HG03196 (cell line): ENCODE measurements at regions not wholly inside any gene's neighbourhood (a gene's known extent, or its start where the extent isn't known, plus 50 kb on each side); places are given as distances from the start of the nearest gene placed in this dataset.
"Not testable (repeated sequence)": the region's sequence is repeated elsewhere in the genome, so short reads cannot be mapped to it uniquely, and the experiment has no call there.

Experiments used
- ATAC-seq: cut with Tn5 transposase; IDR thresholded peaks from one replicate; pipeline ENCODE4 v1.9.1; 2021; ENCODE audit not compliant: unreplicated experiment

- ATAC-seq, result not testable (repeated sequence)
Observed at GRCh38 chr13:82459575-82459974, 1422.7 kb downstream of the SLITRK1 start.

GRCh38 chr13:82458169-82458568 is 1424.1 kb downstream of the SLITRK1 start:
- no peak for ATAC-seq

GRCh38 chr13:82457548-82457947 is 1424.7 kb downstream of the SLITRK1 start:
- ATAC-seq, result not testable (repeated sequence)

- no peak for ATAC-seq
Observed at GRCh38 chr13:82447416-82448077, 1434.7 kb downstream of the SLITRK1 start.

GRCh38 chr13:82439159-82439904 is 1442.9 kb downstream of the SLITRK1 start:
- ATAC-seq, result no peak

GRCh38 chr13:82438320-82438719 is 1444.0 kb downstream of the SLITRK1 start:
- ATAC-seq, result no peak

GRCh38 chr13:82436099-82436585 is 1446.1 kb downstream of the SLITRK1 start:
- ATAC-seq, result no peak

GRCh38 chr13:82432949-82433348 is 1449.3 kb downstream of the SLITRK1 start:
- ATAC-seq, result no peak

- ATAC-seq, result no peak
Observed at GRCh38 chr13:82412749-82413148, 1469.5 kb downstream of the SLITRK1 start.

GRCh38 chr13:82407321-82407720 is 1475.0 kb downstream of the SLITRK1 start:
- no peak for ATAC-seq

GRCh38 chr13:82374719-82375118 is 1507.6 kb downstream of the SLITRK1 start:
- ATAC-seq, result no peak

- ATAC-seq, result no peak
Observed at GRCh38 chr13:82370316-82370715, 1512.0 kb downstream of the SLITRK1 start.

- ATAC-seq, result no peak
Observed at GRCh38 chr13:82364525-82364924, 1517.7 kb downstream of the SLITRK1 start.

- ATAC-seq, result no peak
Observed at GRCh38 chr13:82358284-82358683, 1524.0 kb downstream of the SLITRK1 start.

- ATAC-seq, result no peak
Observed at GRCh38 chr13:82356667-82357410, 1525.4 kb downstream of the SLITRK1 start.

- ATAC-seq, result no peak
Observed at GRCh38 chr13:82344867-82345266, 1537.4 kb downstream of the SLITRK1 start.

- no peak for ATAC-seq
Observed at GRCh38 chr13:82341116-82341515, 1541.2 kb downstream of the SLITRK1 start.

GRCh38 chr13:82330499-82330898 is 1551.8 kb downstream of the SLITRK1 start:
- ATAC-seq, result no peak

- no peak for ATAC-seq
Observed at GRCh38 chr13:82323101-82323500, 1559.2 kb downstream of the SLITRK1 start.

GRCh38 chr13:82305588-82305987 is 1576.7 kb downstream of the SLITRK1 start:
- no peak for ATAC-seq

- ATAC-seq, result no peak
Observed at GRCh38 chr13:82298106-82298505, 1584.2 kb downstream of the SLITRK1 start.

- no peak for ATAC-seq
Observed at GRCh38 chr13:82294226-82294625, 1588.0 kb downstream of the SLITRK1 start.
